Cardiac fibroblast (primary cell): ENCODE measurements at regions not wholly inside any gene's neighbourhood (a gene's known extent, or its start where the extent isn't known, plus 50 kb on each side); places are given as distances from the start of the nearest gene placed in this dataset.

Experiments
- DNase-seq, 2 donors: peaks; one replicate each; pipeline versions ENCODE4 v3.0.0 to v3.0.0-alpha.2; 2010; ENCODE audit warnings: low read depth in 2 of 2
- H3K4me3 ChIP-seq, 2 donors: replicated peaks in 1 of 2; 1 replicate in 1 of 2; 2 replicates in 1 of 2; pipeline ENCODE4 v1.5.1; 2011; ENCODE audit warnings: low read depth in 2 of 2, low read length in 2 of 2, mild to moderate bottlenecking in 2 of 2, moderate library complexity in 1 of 2
- TF ChIP-seq, protein P1 (sequence below): IDR thresholded peaks from one replicate; pipeline ENCODE4 v1.5.1; 2011; ENCODE audit warnings: low read depth, mild to moderate bottlenecking, low read length, inconsistent platforms

- TF ChIP-seq, protein P1, sequence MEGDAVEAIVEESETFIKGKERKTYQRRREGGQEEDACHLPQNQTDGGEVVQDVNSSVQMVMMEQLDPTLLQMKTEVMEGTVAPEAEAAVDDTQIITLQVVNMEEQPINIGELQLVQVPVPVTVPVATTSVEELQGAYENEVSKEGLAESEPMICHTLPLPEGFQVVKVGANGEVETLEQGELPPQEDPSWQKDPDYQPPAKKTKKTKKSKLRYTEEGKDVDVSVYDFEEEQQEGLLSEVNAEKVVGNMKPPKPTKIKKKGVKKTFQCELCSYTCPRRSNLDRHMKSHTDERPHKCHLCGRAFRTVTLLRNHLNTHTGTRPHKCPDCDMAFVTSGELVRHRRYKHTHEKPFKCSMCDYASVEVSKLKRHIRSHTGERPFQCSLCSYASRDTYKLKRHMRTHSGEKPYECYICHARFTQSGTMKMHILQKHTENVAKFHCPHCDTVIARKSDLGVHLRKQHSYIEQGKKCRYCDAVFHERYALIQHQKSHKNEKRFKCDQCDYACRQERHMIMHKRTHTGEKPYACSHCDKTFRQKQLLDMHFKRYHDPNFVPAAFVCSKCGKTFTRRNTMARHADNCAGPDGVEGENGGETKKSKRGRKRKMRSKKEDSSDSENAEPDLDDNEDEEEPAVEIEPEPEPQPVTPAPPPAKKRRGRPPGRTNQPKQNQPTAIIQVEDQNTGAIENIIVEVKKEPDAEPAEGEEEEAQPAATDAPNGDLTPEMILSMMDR, result no peak
- no peak overlapping the region for H3K4me3 ChIP-seq
- DNase-seq, result no peak
These were observed 1046.7 kb upstream of the B3GALT2 start for GRCh38 chr1:194233069-194233468.

DNA sequence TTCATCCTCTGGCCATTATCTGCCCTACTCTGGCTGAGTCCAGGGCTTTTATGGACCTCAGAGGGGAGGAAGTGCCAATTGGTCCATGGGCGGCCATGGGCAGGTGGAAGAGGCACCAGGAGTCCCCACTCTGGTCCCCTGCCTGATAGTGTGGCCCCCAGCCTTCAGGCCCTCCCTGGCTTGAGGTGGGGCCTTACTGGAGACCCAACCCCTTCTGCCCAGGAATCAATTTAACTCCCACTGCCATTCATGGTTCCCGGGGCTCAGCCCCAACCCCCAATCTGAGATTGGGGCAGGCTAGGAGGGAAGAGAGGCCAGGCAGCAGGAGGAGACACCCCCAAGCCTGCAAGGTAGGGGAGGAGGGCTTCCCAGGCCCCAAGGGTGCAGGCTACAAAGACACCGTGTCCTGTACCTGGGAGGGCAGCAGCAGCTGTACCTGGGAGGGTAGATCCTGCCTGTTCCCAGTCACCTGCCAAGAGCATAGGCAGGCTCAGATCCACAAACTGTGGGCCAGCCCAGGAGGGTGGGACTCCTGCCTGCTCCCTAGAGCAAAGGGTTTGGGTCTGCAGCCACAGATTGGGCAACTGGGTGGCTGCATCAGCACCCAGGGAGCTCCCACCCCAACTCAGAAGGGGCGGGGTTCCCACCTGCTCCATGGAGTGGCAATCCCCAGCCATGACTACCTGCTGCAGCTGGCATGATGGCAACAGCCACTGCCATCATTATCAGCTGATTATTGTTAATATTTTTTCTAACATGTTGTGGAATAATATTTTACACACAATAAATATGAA, 1044.1 kb upstream of the B3GALT2 start:
- TF ChIP-seq, protein P1, result no peak
- no peak overlapping the region for H3K4me3 ChIP-seq
- DNase-seq, result no peak

DNA sequence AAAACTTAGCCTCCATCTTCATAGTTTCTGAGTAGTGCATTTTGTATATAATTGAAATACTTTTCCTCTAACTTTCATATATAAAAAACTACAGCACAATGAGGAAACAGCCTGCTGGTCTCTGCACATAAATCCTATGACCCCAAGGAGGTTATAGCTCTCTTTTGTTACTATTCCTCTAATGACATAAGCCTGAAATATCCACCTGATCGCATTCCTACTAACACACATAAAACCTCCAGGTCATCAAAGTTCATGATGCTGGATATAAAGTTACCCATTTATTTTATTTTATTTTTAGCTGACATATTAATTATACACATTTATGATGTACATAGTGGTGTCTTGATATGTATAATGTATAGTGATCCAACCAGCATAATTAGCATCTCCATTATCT, 1042.0 kb upstream of the B3GALT2 start:
- H3K4me3 ChIP-seq, result no peak overlapping the region
- no peak for DNase-seq
- TF ChIP-seq, protein P1, result no peak

- no peak for DNase-seq
- TF ChIP-seq, protein P1, result no peak
These were observed 1040.7 kb upstream of the B3GALT2 start for GRCh38 chr1:194227161-194227560.

GRCh38 chr1:194225821-194226220, 1039.4 kb upstream of the B3GALT2 start:
- TF ChIP-seq, protein P1, result no peak
- H3K4me3 ChIP-seq, result no peak overlapping the region

More at GRCh38 chr1:194227161-194227560, 1040.7 kb upstream of the B3GALT2 start:
- no peak overlapping the region for H3K4me3 ChIP-seq

DNA sequence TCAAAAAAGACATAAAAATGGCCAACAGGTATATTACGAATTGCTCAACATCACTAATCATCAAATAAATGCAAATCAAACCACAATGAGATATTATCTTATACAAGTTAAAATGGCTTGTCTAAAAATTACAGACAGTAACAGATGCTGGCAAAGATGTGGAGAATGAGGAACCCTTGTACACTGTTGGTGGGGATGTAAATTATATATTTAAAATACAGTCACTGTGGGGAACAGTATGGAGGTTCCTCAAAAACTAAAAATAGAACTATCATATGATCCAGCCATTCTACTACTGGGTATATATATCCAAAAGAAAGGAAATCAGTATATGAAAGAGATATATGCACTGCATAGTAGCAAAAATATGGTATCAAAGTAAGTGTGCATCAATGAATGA, 1037.2 kb upstream of the B3GALT2 start:
- DNase-seq, result no peak
- TF ChIP-seq, protein P1, result no peak
- no peak overlapping the region for H3K4me3 ChIP-seq

More at GRCh38 chr1:194225821-194226220, 1039.4 kb upstream of the B3GALT2 start:
- DNase-seq, result no peak

- no peak for DNase-seq
- no peak overlapping the region for H3K4me3 ChIP-seq
- TF ChIP-seq, protein P1, result no peak
These were observed 1029.0 kb upstream of the B3GALT2 start for GRCh38 chr1:194215448-194215847.
